CD4-positive, alpha-beta T cell treated with Interleukin-12 subunit alpha and Interleukin-12 subunit beta, for 1 hour (primary cell): ENCODE measurements at regions not wholly inside any gene's neighbourhood (a gene's known extent, or its start where the extent isn't known, plus 50 kb on each side); places are given as distances from the start of the nearest gene placed in this dataset.

Experiments
- DNase-seq: peaks from one replicate; pipeline ENCODE4 v3.0.0-alpha.2; 2020

- no peak for DNase-seq
Observed at GRCh38 chrX:39302838-39303237, 501.6 kb downstream of the MID1IP1 start.

- DNase-seq = no peak
Observed at GRCh38 chrX:39304746-39305145, 503.5 kb downstream of the MID1IP1 start.

DNA sequence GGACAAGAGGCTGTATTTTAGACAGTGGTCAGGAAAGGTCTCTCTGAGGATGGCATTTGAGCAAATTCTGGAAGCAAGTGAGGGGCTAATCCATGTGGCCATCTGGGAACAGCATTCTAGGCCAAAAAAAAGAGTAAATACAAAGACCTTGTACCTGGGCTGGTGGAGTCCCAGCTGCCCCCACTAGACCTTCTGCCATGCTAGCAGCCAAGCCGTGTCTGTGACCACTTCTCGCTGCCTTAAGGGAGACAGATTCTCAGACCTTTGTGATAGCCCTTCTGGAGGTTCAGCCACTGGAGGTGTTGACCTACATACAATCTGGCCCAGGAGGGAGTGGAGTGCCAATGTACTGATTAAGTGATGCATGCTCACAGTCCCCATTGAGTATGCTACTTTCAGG is 506.2 kb downstream of the MID1IP1 start:
- DNase-seq = no peak

DNA sequence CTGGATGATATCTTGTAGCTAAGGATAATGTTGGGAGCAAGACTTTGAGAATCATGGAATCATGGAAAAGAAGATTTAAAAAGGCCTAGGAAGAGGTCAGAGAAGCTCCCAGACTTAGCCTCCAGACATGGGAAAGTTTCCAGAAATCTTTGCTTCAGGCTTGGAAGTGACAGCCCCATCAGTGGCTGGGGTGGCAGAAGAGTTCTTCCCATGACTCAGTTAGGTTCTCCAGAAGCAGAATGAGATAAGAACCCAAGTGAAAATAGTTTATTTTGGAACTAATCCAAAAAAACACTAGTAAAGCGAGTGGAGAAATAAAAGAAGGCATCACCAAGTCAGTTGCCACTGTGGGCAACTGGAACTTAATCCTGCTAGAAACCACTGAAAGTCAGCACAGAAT is 506.9 kb downstream of the MID1IP1 start:
- DNase-seq = no peak

- DNase-seq = peak; percentile 57
Observed at GRCh38 chrX:39309018-39309635, 507.9 kb downstream of the MID1IP1 start.

DNA sequence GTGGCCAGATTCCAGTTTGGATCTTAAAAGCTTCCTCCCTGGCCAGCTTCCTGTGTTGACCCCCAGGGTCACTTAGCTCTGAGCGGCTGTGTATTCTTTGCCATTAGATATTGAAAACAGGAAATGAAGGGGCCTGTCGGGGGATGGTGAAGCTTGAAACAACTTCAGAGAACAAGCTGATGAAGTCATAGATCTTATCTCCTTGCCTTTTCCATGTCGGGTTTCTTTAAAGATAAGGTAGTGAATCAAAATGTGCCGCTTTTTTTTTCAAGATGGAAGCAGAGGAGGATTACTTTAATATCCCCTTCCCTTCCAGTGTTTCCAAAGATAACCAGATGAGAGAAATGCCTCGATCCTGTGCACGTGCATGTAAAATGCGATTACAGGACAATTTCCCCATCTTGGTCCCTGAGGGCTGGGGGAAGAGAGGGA is 508.5 kb downstream of the MID1IP1 start:
- peak; percentile 67 for DNase-seq

DNA sequence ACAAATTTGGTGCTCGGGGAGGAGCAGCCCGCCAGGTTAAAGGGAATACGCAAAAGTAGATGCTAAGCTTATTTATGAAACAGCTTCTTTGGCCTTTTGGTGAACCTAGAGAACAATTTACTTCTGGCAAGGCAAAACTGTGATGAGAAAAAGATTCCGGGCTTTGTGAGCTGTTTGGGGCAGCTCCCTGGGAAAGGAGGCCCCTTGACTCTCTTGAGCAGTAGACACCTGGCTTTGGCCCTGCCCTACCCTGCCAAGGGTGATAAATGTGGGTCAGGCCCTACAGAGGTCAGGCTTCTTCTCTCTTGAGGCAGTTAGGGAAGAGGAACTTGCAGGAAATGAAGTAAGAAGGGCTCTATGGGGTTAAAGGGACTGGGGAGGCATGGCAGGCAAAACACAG is 509.6 kb downstream of the MID1IP1 start:
- DNase-seq = no peak

- peak; percentile 22 for DNase-seq
Observed at GRCh38 chrX:39311646-39312045, 510.4 kb downstream of the MID1IP1 start.

GRCh38 chrX:39313146-39313545 is 511.9 kb downstream of the MID1IP1 start:
- no peak for DNase-seq

DNA sequence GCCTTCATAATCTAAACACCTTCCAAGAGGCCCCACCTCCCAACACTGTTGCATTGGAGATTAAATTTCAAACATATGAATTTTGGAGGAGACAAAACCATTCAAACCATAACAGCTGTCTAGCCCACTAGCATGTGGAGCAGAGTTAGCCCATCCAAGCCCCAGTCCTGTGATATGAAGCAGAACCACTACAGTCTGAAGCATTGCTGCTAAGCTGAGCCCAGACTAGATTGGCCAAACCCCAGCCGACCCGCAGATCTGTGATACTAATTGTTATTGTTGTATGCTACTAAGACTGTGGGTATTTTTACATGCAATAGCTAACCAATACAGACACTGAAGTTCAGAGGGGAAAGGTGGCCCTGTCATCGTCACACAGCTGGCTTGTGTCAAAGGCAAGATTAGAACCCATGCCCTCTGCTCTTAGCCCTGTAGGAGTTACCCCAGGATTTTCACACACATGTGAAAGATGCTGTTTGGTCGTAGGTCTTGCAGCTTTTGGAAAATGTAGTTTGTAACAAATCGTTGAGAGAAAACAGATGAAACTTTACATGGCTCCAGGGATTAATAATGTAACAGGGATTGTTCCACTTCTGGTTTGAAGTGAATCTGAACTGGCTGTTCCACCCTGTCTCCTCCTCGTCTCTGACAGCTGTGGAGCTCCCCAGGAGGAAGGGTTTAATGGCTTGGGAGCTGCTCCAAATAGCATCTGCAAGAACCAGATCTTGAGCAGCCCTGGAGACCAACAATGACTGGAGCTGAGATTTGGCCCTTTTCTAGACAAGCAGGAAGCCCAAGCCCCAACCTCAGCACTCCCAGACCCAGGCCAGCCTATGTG is 517.5 kb downstream of the MID1IP1 start:
- DNase-seq = no peak

DNA sequence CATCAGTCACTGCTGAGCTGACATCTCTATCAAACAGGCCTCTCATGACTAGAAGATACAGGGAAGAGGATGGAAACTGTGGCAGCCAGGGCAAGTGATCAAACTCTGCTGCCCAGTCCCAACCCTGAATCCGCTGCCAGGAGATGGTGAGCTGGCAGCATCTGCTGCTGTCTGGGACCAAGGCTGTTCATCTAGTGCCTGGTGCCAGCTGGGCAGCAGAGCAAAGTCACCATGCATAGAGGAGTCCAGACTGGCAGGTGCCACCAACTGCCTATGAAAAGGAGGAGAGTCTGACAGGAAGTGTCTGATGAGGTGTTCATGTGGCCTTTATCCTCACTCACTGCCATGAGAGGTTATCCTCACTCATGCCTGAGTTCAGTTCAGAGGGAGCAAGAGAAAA is 518.9 kb downstream of the MID1IP1 start:
- no peak for DNase-seq

DNA sequence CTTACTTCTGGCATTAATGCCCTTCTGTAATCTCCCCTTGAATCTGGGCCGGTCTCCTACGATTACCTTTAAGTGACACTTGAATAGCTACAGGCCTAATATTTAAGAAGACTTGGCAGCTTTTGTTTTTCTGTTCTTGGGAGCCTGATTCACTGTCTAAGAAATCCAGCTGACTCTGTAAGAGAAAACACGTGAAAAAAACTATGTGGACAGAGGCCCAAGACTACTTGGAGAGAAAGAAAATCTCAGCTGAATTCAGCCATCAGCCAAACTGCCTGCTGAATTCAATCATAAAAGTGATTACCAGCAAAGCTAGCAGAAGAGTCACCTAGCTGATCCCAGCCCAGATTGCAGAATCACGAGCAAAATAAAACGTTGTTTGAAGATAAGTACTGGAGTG is 521.2 kb downstream of the MID1IP1 start:
- no peak for DNase-seq

GRCh38 chrX:39324233-39324930 is 523.1 kb downstream of the MID1IP1 start:
- DNase-seq = no peak

GRCh38 chrX:39327255-39327654 is 526.0 kb downstream of the MID1IP1 start:
- DNase-seq = peak; percentile 36

DNA sequence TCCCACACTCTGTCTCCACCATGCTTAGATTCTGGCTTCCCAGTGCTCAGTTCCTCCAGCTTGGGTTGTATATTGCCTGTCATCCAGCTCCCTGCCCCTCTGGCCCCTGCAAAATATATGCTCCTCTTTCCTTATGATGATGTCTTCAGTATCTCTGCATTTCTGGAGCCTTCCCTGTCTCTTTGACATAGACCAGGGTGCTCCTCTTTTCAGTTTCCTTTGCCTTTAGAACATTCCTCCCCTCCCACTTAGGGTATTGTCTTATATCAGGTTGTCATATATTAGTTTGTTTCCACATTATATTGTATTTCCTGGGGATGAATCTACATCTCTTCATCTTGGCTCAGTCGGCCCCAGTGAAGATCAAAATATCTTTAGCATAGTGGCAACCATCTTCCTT is 526.4 kb downstream of the MID1IP1 start:
- no peak for DNase-seq

- no peak for DNase-seq
Observed at GRCh38 chrX:39328661-39329060, 527.4 kb downstream of the MID1IP1 start.

DNA sequence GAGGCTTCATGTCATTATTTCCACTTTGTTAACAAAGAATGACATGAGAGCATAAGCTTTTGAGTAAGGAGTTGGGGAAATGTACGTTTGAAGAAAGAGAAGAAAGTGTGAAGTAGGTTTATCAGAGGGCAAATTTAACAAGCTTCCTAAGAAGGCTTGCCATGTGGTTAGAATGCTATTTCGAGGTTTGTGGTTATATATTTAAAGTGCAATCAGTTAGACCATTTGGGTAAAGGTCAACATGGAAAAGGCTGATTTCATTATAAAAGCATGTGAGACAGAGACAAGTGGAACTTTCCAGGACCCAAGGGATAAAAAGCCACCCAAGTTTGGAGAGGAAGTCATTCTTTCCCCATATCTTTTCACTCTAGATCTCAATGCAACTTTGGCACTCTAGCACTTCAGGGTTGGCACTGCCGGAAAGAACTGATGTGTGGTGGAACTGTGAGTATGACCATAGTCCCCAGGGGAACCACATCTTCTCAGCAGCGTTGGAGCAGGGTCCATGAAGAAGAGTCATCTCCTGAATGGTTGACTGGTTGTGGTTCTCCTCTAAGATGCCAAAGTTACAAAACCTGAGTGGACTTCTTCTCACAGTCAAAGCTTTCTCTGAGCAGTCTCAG is 529.9 kb downstream of the MID1IP1 start:
- no peak for DNase-seq

DNA sequence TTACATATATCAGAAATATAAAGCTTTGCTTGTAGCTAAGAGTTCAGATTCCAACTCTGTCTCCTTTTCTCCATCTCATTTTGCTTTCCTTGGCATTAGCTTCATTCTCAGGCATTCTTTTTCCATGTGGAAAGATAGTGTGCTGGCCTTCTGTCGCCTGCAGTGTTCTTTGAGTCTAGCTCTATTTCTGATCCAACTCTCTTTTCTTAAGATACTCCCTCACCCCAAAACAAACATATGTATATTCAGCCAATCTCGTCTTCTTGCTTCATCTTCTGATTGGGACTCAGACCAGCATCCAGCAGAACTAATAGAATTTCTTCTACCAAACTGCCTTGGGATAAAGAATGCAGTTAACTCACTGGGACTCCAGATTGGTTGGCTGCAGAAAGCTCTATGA is 532.2 kb downstream of the MID1IP1 start:
- no peak for DNase-seq

- no peak for DNase-seq
Observed at GRCh38 chrX:39335513-39336235, 534.4 kb downstream of the MID1IP1 start.

DNA sequence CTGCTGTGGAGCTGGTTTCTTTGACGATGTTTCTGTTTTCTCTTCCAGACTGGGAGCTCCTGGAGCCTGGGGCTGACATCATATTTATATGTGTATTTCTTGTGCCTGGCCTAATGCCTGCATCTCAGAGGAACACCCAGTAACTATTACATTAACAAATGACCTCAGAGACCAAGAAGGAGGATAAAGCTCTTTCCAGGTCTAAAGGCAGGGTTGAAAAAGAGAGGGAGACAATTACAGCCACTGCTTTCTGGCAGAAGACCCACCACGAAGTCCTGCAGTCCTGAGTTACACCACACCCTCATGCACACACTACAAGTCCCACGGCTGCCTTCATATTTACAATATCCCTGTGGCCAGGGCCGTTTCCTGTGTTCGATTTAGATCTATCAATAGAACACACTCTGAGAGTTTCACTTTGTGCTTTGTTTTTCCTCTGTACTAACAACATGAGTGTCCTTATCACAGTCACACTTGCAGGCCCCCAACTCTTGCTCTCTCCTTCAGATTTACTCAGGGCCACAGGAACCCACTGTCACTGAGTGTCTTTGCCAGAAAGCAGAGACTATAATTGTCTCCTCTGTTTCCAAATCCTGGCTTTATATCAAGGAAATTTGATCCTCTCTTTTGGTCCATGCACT is 535.5 kb downstream of the MID1IP1 start:
- DNase-seq = peak; percentile 31

DNA sequence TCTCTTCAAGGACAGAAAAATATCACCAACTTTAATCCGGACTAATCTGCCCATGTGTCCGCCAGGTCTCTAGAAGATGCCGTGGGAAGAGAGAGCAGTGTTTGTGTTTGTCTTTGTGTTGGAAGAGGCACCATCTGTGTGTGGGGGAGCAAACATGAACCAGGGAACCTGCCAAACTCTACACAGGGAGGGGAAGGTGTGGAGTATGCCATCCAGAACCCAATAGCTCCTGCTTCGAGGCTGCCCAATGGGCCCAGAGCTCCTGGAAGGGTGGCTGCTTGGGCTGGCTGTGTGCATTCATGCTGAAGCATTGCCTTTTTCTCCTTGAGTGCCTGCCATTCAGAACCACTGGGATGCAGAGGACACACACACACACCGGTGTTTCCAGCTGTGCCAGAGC is 536.2 kb downstream of the MID1IP1 start:
- DNase-seq = no peak

DNA sequence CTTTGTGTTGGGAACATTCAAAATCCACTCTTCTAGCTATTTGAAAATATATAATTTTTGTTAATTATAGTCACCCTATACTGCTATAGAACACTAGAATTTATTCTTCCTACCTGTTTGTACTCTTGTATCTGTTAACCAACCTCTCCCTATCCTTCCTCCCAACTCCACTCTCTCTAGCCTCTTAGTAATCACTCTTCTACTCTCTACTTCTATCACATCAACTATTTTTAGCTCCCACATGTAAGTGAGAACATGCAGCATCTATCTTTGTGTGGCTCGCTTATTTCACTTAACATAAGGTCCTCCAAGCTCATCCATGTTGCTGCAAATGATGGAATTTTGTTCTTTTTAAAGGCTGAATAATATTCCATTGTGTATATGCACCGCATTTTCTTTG is 537.3 kb downstream of the MID1IP1 start:
- DNase-seq = no peak
